Left ventricle myocardium inferior (tissue), 1 donor: ENCODE measurements at regions not wholly inside any gene's neighbourhood (a gene's known extent, or its start where the extent isn't known, plus 50 kb on each side); places are given as distances from the start of the nearest gene placed in this dataset.

Experiments
- DNase-seq: peaks from one replicate; pipeline ENCODE4 v3.0.0-alpha.2; 2020
- H3K27ac ChIP-seq: fragments of 200-600 bp; replicated peaks from 2 replicates; pipeline ENCODE4 v1.8.0; 2021
- H3K27me3 ChIP-seq: fragments of 200-600 bp; 2 replicates; pipeline ENCODE4 v1.8.0; 2021; ENCODE audit warnings: low read depth
- H3K36me3 ChIP-seq: fragments of 200-600 bp; 2 replicates; pipeline ENCODE4 v1.8.0; 2021
- H3K4me1 ChIP-seq: fragments of 200-600 bp; 2 replicates; pipeline ENCODE4 v1.8.0; 2021
- H3K4me3 ChIP-seq: fragments of 200-600 bp; 2 replicates; pipeline ENCODE4 v1.8.0; 2021; ENCODE audit warnings: mild to moderate bottlenecking, moderate library complexity
- H3K9me3 ChIP-seq: fragments of 200-600 bp; replicated peaks from 2 replicates; pipeline ENCODE4 v1.8.0; 2021
- CTCF ChIP-seq: fragments of 200-600 bp; IDR thresholded peaks from 2 replicates; pipeline ENCODE4 v1.8.0; 2021; ENCODE audit warnings: antibody characterized with exemption, mild to moderate bottlenecking, borderline replicate concordance
- intact Hi-C: fragments of 100-400 bp; cut with micrococcal nuclease; formaldehyde crosslinking; loops from one replicate; pipeline ENCODE4 v1.11.0; 2022
- donor health status: DM: no; HTN: yes; CAD: no; lungs with severe emphysema.

- Histone ChIP-seq H3K4me3 (no peak overlapping the region), H3K27ac (no peak overlapping the region), H3K9me3 (no peaks in the 10 kb centered on the region), H3K4me1 (no peaks in the 10 kb centered on the region), H3K27me3 (no peaks in the 10 kb centered on the region), H3K36me3 (no peaks in the 10 kb centered on the region)
- no peak for TF ChIP-seq CTCF
- intact Hi-C loops = no loop called here
- DNase-seq = no peak
These were observed 68.7 kb downstream of the MEPE start for GRCh38 chr4:87901422-87901992.

DNA sequence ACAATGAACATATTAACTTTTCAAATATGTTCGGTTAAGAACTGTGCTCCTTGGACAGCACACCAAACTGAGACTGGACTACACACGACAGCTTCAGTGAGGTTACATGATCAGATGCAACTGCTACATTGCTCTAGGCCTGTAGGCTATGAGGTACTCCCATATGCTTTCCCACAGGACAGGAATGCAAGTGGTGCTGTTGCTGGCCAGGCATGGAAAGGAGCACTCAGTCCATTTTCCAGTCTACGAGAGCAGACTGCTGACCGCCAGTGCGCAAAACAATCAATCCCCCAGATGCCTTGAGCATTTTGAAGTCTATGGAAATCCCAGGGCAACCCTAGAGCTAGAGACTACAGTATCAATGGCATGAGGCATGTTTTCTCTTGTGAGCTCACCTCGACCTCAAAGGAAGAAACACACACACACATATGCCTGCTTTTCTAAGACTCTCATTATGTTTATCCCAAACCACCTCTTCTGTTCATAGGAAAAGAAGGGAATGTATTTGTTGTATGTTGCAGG, 70.8 kb upstream of the SPP1 start:
- no peak for DNase-seq
- no peak overlapping the region for H3K27ac ChIP-seq
- H3K4me1 ChIP-seq = no peaks in the 10 kb centered on the region
- no peaks in the 10 kb centered on the region for H3K27me3 ChIP-seq
- intact Hi-C loops = no loop called here
- TF ChIP-seq CTCF = no peak
- no peak overlapping the region for H3K4me3 ChIP-seq
- H3K36me3 ChIP-seq = no peaks in the 10 kb centered on the region
- no peaks in the 10 kb centered on the region for H3K9me3 ChIP-seq

GRCh38 chr4:87908336-87908735, 67.2 kb upstream of the SPP1 start:
- no peaks in the 10 kb centered on the region for H3K27me3 ChIP-seq
- H3K27ac ChIP-seq = no peak overlapping the region
- no peaks in the 10 kb centered on the region for H3K36me3 ChIP-seq
- no peak for DNase-seq
- no peak overlapping the region for H3K4me3 ChIP-seq
- intact Hi-C loops = no loop called here
- peaks cover 25% of the 10 kb centered on the region for H3K4me1 ChIP-seq
- no peaks in the 10 kb centered on the region for H3K9me3 ChIP-seq
- no peak for TF ChIP-seq CTCF

- H3K36me3 ChIP-seq = no peaks in the 10 kb centered on the region
- intact Hi-C loops = no loop called here
- no peak for TF ChIP-seq CTCF
- H3K27me3 ChIP-seq = no peaks in the 10 kb centered on the region
- peak overlapping the region; percentile 28 for H3K27ac ChIP-seq
- no peaks in the 10 kb centered on the region for H3K9me3 ChIP-seq
- peaks cover 25% of the 10 kb centered on the region for H3K4me1 ChIP-seq
- DNase-seq = no peak
- H3K4me3 ChIP-seq = no peak overlapping the region
These were observed 64.7 kb upstream of the SPP1 start for GRCh38 chr4:87910795-87911194.

GRCh38 chr4:87911252-87911774, 64.2 kb upstream of the SPP1 start:
- no peak overlapping the region for H3K4me3 ChIP-seq
- no peaks in the 10 kb centered on the region for H3K27me3 ChIP-seq
- no peaks in the 10 kb centered on the region for H3K9me3 ChIP-seq
- no peak for TF ChIP-seq CTCF
- peaks cover 25% of the 10 kb centered on the region for H3K4me1 ChIP-seq
- intact Hi-C loops = no loop called here
- no peaks in the 10 kb centered on the region for H3K36me3 ChIP-seq
- no peak for DNase-seq
- peak overlapping the region; percentile 28 for H3K27ac ChIP-seq
